ENCODE measurements at regions not wholly inside any gene's neighbourhood (a gene's known extent, or its start where the extent isn't known, plus 50 kb on each side); places are given as distances from the start of the nearest gene placed in this dataset.

DNA sequence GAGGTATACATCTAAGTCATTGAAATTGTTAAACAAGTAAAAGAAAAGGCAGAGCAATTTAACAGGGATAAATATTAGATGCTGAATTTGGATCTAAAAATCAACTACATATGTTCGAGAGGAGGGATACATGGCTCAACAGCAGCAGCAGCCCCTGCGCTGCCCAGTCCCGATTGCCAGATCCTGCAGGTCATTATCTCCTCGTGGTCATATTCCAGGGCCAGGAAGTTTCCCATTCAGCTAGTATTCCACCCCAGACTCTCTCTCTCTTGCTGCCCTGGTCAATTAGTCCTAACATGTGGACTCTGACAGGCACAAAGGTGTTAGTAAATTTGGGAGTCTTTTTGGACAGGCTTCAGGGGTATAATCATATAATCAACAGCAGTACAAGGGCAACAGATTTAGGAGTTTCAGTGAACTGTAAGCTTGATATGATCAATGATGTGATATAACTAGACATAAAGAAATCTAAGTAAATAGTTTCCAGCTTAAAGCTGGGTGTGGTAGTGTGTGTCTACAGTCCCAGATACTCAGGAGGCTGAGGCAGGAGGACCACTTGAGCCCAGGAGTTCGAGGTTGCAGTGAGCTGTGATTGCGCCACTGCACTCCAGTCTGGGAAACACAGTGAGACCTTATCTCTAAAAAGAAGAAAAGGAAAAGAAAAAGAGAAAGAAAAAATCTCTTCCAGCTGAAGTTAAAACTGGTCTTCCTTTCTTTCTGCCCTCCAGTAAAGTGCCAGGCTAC, 96.5 kb upstream of the MED13 start:
- TF ChIP-seq, protein P1, sequence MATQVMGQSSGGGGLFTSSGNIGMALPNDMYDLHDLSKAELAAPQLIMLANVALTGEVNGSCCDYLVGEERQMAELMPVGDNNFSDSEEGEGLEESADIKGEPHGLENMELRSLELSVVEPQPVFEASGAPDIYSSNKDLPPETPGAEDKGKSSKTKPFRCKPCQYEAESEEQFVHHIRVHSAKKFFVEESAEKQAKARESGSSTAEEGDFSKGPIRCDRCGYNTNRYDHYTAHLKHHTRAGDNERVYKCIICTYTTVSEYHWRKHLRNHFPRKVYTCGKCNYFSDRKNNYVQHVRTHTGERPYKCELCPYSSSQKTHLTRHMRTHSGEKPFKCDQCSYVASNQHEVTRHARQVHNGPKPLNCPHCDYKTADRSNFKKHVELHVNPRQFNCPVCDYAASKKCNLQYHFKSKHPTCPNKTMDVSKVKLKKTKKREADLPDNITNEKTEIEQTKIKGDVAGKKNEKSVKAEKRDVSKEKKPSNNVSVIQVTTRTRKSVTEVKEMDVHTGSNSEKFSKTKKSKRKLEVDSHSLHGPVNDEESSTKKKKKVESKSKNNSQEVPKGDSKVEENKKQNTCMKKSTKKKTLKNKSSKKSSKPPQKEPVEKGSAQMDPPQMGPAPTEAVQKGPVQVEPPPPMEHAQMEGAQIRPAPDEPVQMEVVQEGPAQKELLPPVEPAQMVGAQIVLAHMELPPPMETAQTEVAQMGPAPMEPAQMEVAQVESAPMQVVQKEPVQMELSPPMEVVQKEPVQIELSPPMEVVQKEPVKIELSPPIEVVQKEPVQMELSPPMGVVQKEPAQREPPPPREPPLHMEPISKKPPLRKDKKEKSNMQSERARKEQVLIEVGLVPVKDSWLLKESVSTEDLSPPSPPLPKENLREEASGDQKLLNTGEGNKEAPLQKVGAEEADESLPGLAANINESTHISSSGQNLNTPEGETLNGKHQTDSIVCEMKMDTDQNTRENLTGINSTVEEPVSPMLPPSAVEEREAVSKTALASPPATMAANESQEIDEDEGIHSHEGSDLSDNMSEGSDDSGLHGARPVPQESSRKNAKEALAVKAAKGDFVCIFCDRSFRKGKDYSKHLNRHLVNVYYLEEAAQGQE (IDR thresholded peaks at IDR 0.05; ENCODE audit: insufficient read depth in 1 of 2, low read depth in 2 of 2, low read length in 2 of 2), result no peak
- TF ChIP-seq SIN3A (IDR thresholded peaks at IDR 0.05; ENCODE audit: borderline replicate concordance, insufficient read depth, low read length), result no peak
- TF ChIP-seq POLR2AphosphoS5 (IDR thresholded peaks at IDR 0.05; ENCODE audit: low read depth, low read length), result no peak

Measured in PFSK-1 (cell line).